ENCODE measurements at regions not wholly inside any gene's neighbourhood (a gene's known extent, or its start where the extent isn't known, plus 50 kb on each side); places are given as distances from the start of the nearest gene placed in this dataset.
"Not testable (repeated sequence)": the region's sequence is repeated elsewhere in the genome, so short reads cannot be mapped to it uniquely, and the experiment has no call there.

DNA sequence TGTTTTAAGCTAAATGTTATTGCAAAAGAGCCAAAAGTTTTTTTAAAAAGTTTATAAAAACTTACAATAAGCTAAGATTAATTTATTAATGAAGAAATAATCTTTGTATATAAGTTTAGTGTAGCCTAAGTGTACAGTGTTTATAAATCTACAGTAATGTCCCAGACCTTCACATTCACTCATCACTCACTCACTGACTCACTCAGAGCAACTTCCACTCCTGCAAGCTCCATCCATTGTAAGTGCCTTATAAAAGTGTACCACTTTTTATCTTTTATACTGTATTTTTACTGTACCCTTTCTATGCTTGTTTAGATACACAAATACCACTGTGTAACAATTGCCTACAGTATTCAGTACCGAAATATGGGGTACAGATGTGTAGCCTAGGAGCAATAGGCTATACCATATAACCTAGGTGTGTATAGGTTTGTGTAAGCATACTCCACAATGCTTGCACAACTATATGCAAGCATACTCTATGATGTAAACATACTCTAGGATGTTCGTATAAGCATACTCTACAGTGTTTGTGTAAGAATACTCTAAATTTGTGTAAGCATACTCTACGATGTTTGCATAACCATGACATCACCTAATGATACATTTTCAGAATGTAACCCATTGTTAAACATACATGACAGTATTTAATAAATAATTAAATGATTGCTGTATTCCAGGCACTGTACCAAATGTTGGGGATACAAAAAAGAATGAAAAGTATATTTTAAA is 953.0 kb downstream of the KCNA4 start:
- no peak overlapping the region for H3K27ac ChIP-seq (ENCODE audit: low read length)
- H3K4me3 ChIP-seq (ENCODE audit: low read depth in 2 of 2, low read length in 2 of 2): no peak overlapping the region
- H3K9me3 ChIP-seq (ENCODE audit: control insufficient read depth, insufficient read depth, low read depth, low read length): no peaks in the 10 kb centered on the region
- BruUV-seq (replicated peaks): no TSS peak
- no peaks in the 10 kb centered on the region for H3K4me1 ChIP-seq (ENCODE audit: control insufficient read depth, insufficient read depth, low read length)
- ChIA-PET CTCF (interaction anchor here (0.6 kb wide), 1 partner anchor 697 kb away, joined by 3 read pairs; no protein-coding TSS in a partner anchor), POLR2A (no interaction called here)
- in situ Hi-C loops (cut with HindIII; ENCODE audit: low pct_unique_long_range_greater_than_20kb, low sequenced_read_pairs) (no loop called here), intact Hi-C loops (cut with micrococcal nuclease; ENCODE audit: unreplicated experiment) (no loop called here)
- ATAC-seq (no peak), DNase-seq (ENCODE audit: low read depth, low spot score) (no peak)
- H3K36me3 ChIP-seq (ENCODE audit: control insufficient read depth, insufficient read depth, low read length): no peaks in the 10 kb centered on the region
- no peaks in the 10 kb centered on the region for H3K27me3 ChIP-seq (ENCODE audit: control insufficient read depth, insufficient read depth, low read length)
- TF ChIP-seq, protein P1, sequence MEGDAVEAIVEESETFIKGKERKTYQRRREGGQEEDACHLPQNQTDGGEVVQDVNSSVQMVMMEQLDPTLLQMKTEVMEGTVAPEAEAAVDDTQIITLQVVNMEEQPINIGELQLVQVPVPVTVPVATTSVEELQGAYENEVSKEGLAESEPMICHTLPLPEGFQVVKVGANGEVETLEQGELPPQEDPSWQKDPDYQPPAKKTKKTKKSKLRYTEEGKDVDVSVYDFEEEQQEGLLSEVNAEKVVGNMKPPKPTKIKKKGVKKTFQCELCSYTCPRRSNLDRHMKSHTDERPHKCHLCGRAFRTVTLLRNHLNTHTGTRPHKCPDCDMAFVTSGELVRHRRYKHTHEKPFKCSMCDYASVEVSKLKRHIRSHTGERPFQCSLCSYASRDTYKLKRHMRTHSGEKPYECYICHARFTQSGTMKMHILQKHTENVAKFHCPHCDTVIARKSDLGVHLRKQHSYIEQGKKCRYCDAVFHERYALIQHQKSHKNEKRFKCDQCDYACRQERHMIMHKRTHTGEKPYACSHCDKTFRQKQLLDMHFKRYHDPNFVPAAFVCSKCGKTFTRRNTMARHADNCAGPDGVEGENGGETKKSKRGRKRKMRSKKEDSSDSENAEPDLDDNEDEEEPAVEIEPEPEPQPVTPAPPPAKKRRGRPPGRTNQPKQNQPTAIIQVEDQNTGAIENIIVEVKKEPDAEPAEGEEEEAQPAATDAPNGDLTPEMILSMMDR (IDR thresholded peaks at IDR 0.05): no peak
- TF ChIP-seq SIN3A (IDR thresholded peaks at IDR 0.05; ENCODE audit: borderline replicate concordance, insufficient read depth, low read depth, low read length) (no peak), POLR2AphosphoS5 (IDR thresholded peaks at IDR 0.05; ENCODE audit: low read depth, low read length) (no peak), TCF7L2 (IDR thresholded peaks at IDR 0.05; ENCODE audit: low read depth, low read length) (no peak)

DNA sequence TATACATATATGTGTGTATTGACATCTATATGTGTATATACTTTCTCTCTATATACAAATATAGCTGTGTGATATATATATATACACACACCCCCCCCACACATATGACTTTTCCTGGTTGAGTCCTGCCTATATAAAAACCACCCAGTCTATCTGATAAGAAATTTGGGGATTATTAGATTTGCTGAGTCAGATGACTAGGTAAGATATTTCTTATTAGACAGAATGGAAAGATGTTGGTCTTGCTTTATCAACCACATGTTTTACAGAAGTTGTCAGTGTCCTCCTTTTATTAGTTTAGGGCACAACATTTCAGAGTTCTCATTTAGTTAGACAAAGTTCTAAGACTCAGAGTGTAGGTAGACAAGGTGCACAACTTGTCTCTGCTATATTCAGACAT is 953.3 kb downstream of the METTL15 start:
- intact Hi-C loops (cut with micrococcal nuclease; ENCODE audit: unreplicated experiment): no loop called here

GRCh38 chr11:29056487-29056886 is 948.3 kb downstream of the METTL15 start:
- H3K9me3 ChIP-seq (ENCODE audit: control insufficient read depth, insufficient read depth, low read depth, low read length); in situ Hi-C loops (cut with HindIII; ENCODE audit: low pct_unique_long_range_greater_than_20kb, low sequenced_read_pairs); H3K4me1 ChIP-seq (ENCODE audit: control insufficient read depth, insufficient read depth, low read length); H3K27ac ChIP-seq (ENCODE audit: low read length); CTCF ChIA-PET; H3K27me3 ChIP-seq (ENCODE audit: control insufficient read depth, insufficient read depth, low read length); H3K4me3 ChIP-seq (ENCODE audit: low read depth in 2 of 2, low read length in 2 of 2); BruUV-seq (replicated peaks); ATAC-seq; DNase-seq (ENCODE audit: low read depth, low spot score); intact Hi-C loops (cut with micrococcal nuclease; ENCODE audit: unreplicated experiment); POLR2A ChIA-PET; H3K36me3 ChIP-seq (ENCODE audit: control insufficient read depth, insufficient read depth, low read length): not testable (repeated sequence)

More for the DNA sequence above, 953.3 kb downstream of the METTL15 start:
- TF ChIP-seq, protein P1 (IDR thresholded peaks at IDR 0.05): no peak
- no peak for TF ChIP-seq SIN3A (IDR thresholded peaks at IDR 0.05; ENCODE audit: borderline replicate concordance, insufficient read depth, low read depth, low read length)
- TF ChIP-seq REST (IDR thresholded peaks at IDR 0.05; ENCODE audit: insufficient read depth in 1 of 2, low read depth in 2 of 2, low read length in 1 of 2): no peak
- TF ChIP-seq TCF7L2 (IDR thresholded peaks at IDR 0.05; ENCODE audit: low read depth, low read length): no peak
- TF ChIP-seq POLR2AphosphoS5 (IDR thresholded peaks at IDR 0.05; ENCODE audit: low read depth, low read length): no peak
- Histone ChIP-seq H3K4me3 (ENCODE audit: low read depth in 2 of 2, low read length in 2 of 2) (no peak overlapping the region), H3K9me3 (ENCODE audit: control insufficient read depth, insufficient read depth, low read depth, low read length) (no peaks in the 10 kb centered on the region), H3K27ac (ENCODE audit: low read length) (no peak overlapping the region), H3K36me3 (ENCODE audit: control insufficient read depth, insufficient read depth, low read length) (no peaks in the 10 kb centered on the region), H3K4me1 (ENCODE audit: control insufficient read depth, insufficient read depth, low read length) (no peaks in the 10 kb centered on the region), H3K27me3 (ENCODE audit: control insufficient read depth, insufficient read depth, low read length) (no peaks in the 10 kb centered on the region)
- no TSS peak for BruUV-seq (replicated peaks)
- no peak for DNase-seq (ENCODE audit: low read depth, low spot score)
- ChIA-PET CTCF (no interaction called here), POLR2A (no interaction called here)
- ATAC-seq: no peak
- in situ Hi-C loops (cut with HindIII; ENCODE audit: low pct_unique_long_range_greater_than_20kb, low sequenced_read_pairs): no loop called here
